ENCODE measurements at regions not wholly inside any gene's neighbourhood (a gene's known extent, or its start where the extent isn't known, plus 50 kb on each side); places are given as distances from the start of the nearest gene placed in this dataset.
"Not testable (repeated sequence)": the region's sequence is repeated elsewhere in the genome, so short reads cannot be mapped to it uniquely, and the experiment has no call there.

DNA sequence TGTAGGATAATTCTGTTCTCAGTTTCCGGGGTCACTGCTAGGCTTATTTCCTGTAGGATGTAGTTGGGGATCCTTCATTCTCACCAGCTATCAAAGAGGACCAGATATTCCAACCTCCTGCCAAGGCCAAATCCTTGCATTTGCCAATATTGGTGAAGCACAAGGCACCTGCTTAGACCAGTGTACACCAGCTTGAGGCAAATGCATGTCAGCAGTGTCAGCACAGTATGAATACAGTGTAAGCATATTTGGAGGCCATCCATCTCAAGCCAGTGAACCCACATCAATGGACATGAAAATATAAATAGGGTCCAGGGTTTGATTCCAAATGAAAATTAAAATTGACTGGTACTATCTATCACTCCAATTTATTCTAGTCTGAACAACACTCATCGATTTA is 88.0 kb upstream of the MAPRE2 start:
- DNase-seq (ENCODE audit: low read depth) = no peak
- H3K4me3 ChIP-seq (ENCODE audit: low read depth, low read length) = no peak overlapping the region
- TF ChIP-seq POLR2A (IDR thresholded peaks at IDR 0.05; ENCODE audit: extremely low read depth, insufficient read length) = no peak
- TF ChIP-seq CTCF (IDR thresholded peaks at IDR 0.05; ENCODE audit: low read depth, low read length) = no peak
- TF ChIP-seq, protein P1, sequence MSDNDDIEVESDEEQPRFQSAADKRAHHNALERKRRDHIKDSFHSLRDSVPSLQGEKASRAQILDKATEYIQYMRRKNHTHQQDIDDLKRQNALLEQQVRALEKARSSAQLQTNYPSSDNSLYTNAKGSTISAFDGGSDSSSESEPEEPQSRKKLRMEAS (IDR thresholded peaks at IDR 0.05; ENCODE audit: low read depth, low read length) = no peak
- TF ChIP-seq MYC (IDR thresholded peaks at IDR 0.05; ENCODE audit: low read depth, low read length) = no peak

DNA sequence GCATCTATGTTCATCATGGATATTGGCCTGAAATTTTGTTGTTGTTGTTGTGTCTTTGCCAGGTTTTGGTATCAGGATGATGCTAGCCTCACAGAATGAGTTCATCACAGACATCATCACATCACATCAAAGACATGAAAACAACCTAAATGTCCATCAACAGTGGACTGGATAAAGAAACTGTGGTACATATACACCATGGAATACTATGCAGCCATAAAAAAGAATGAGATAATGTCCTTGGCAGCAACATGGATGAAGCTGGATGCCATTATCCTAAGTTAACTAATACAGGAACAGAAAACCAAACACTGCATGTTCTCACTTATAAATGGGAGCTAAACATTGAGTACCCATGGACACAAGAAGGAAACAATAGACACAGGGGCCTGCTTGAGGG is 85.7 kb upstream of the MAPRE2 start:
- not testable (repeated sequence) for DNase-seq (ENCODE audit: low read depth); H3K4me3 ChIP-seq (ENCODE audit: low read depth, low read length)

GRCh38 chr18:34956663-34957062 is 84.5 kb upstream of the MAPRE2 start:
- no peak overlapping the region for H3K4me3 ChIP-seq (ENCODE audit: low read depth, low read length)
- DNase-seq (ENCODE audit: low read depth) = no peak
- TF ChIP-seq POLR2A (IDR thresholded peaks at IDR 0.05; ENCODE audit: extremely low read depth, insufficient read length) = no peak
- no peak for TF ChIP-seq CTCF (IDR thresholded peaks at IDR 0.05; ENCODE audit: low read depth, low read length)
- TF ChIP-seq, protein P1 (IDR thresholded peaks at IDR 0.05; ENCODE audit: low read depth, low read length) = no peak
- no peak for TF ChIP-seq MYC (IDR thresholded peaks at IDR 0.05; ENCODE audit: low read depth, low read length)

DNA sequence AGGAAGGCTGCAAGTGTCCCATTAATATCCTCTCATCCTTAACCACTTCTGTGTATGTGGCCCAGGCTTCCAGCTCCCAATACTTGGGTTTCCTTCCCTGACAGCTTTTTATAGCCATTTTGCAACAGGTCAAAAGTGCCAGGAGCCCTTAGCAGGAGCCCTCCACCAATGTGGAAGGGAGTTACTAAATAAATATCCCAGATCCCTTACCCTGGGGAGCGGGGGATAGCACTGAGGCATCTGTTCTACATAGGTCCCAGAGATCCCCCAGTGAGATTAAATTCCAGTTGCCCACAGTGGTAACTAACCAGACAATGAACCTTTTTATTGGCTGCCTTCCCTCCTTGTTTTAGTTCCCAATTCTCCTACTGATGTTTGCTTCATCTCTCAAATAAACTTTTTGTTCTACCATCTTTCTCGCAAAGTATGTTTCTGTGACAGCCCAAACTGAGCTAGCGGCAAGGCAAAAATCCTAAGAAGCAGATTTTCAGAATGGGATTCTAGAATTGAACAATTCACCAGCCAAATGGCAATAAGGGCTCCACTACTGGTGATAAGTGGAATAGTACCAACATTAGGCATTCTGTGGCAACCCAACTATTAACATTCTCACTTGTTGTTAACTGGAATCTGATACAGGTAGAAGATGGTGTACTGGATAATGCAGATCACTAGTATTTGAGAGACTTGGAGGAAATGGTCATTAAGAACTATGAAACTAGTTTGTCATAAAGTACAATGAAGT is 83.9 kb upstream of the MAPRE2 start:
- TF ChIP-seq, protein P1 (IDR thresholded peaks at IDR 0.05; ENCODE audit: low read depth, low read length) = no peak
- TF ChIP-seq MYC (IDR thresholded peaks at IDR 0.05; ENCODE audit: low read depth, low read length) (no peak), CTCF (IDR thresholded peaks at IDR 0.05; ENCODE audit: low read depth, low read length) (no peak), POLR2A (IDR thresholded peaks at IDR 0.05; ENCODE audit: extremely low read depth, insufficient read length) (no peak)
- DNase-seq (ENCODE audit: low read depth) = no peak
- no peak overlapping the region for H3K4me3 ChIP-seq (ENCODE audit: low read depth, low read length)

- DNase-seq (ENCODE audit: low read depth) = no peak
- H3K4me3 ChIP-seq (ENCODE audit: low read depth, low read length) = no peak overlapping the region
- TF ChIP-seq, protein P1 (IDR thresholded peaks at IDR 0.05; ENCODE audit: low read depth, low read length) = no peak
- TF ChIP-seq CTCF (IDR thresholded peaks at IDR 0.05; ENCODE audit: low read depth, low read length) (no peak), POLR2A (IDR thresholded peaks at IDR 0.05; ENCODE audit: extremely low read depth, insufficient read length) (no peak), MYC (IDR thresholded peaks at IDR 0.05; ENCODE audit: low read depth, low read length) (no peak)
Measured at GRCh38 chr18:34957864-34958259, 83.4 kb upstream of the MAPRE2 start.

- TF ChIP-seq MYC (IDR thresholded peaks at IDR 0.05; ENCODE audit: low read depth, low read length) = no peak
- TF ChIP-seq CTCF (IDR thresholded peaks at IDR 0.05; ENCODE audit: low read depth, low read length) = no peak
- TF ChIP-seq, protein P1 (IDR thresholded peaks at IDR 0.05; ENCODE audit: low read depth, low read length) = no peak
- TF ChIP-seq POLR2A (IDR thresholded peaks at IDR 0.05; ENCODE audit: extremely low read depth, insufficient read length) = no peak
- no peak for DNase-seq (ENCODE audit: low read depth)
- H3K4me3 ChIP-seq (ENCODE audit: low read depth, low read length) = no peak overlapping the region
Measured at GRCh38 chr18:34959211-34959829, 81.9 kb upstream of the MAPRE2 start.

Measured in NB4 (cell line).